Trophoblast cell (in vitro differentiated cells and primary cell): ENCODE measurements at regions not wholly inside any gene's neighbourhood (a gene's known extent, or its start where the extent isn't known, plus 50 kb on each side); places are given as distances from the start of the nearest gene placed in this dataset.

Experiments used
- DNase-seq, 2 donors: peaks; one replicate each; pipeline ENCODE4 v3.0.0-alpha.2; 2016
- H2AFZ ChIP-seq: 2 replicates; pipeline ENCODE4 v1.6.1; 2013; ENCODE audit warnings: low read length, moderate library complexity, mild to moderate bottlenecking; ENCODE audit not compliant: insufficient read depth, poor library complexity
- H2AK5ac ChIP-seq: 2 replicates; pipeline ENCODE4 v1.6.1; 2013; ENCODE audit warnings: mild to moderate bottlenecking, low read length
- H2BK120ac ChIP-seq: 2 replicates; pipeline ENCODE4 v1.6.1; 2013; ENCODE audit warnings: low read length, mild to moderate bottlenecking, moderate library complexity; ENCODE audit not compliant: insufficient read depth, poor library complexity
- H2BK12ac ChIP-seq: 2 replicates; pipeline ENCODE4 v1.6.1; 2013; ENCODE audit warnings: mild to moderate bottlenecking, low read length, moderate library complexity
- H2BK5ac ChIP-seq: 2 replicates; pipeline ENCODE4 v1.6.1; 2013; ENCODE audit warnings: low read length, low read depth, moderate library complexity, mild to moderate bottlenecking; ENCODE audit not compliant: poor library complexity
- H3K14ac ChIP-seq: 2 replicates; pipeline ENCODE4 v1.6.1; 2013; ENCODE audit warnings: mild to moderate bottlenecking, low read length
- H3K18ac ChIP-seq: 2 replicates; pipeline ENCODE4 v1.6.1; 2013; ENCODE audit warnings: mild to moderate bottlenecking, low read length
- H3K23ac ChIP-seq: 2 replicates; pipeline ENCODE4 v1.6.1; 2013; ENCODE audit warnings: low read length
- H3K27ac ChIP-seq: 2 replicates; pipeline ENCODE4 v1.5.1; 2013; ENCODE audit warnings: low read depth, mild to moderate bottlenecking, inconsistent platforms, low read length, moderate library complexity
- H3K27me3 ChIP-seq: 2 replicates; pipeline ENCODE4 v1.6.1; 2013; ENCODE audit warnings: inconsistent platforms, mild to moderate bottlenecking, low read length, moderate library complexity; ENCODE audit not compliant: insufficient read depth
- H3K36me3 ChIP-seq, 2 experiments: 1 replicate in 1 of 2; 2 replicates in 1 of 2; pipeline ENCODE4 v1.6.1; 2013; ENCODE audit warnings: low read length in 2 of 2, mild to moderate bottlenecking in 2 of 2, moderate library complexity in 1 of 2; ENCODE audit not compliant: insufficient read depth in 2 of 2, control insufficient read depth in 1 of 2
- H3K4ac ChIP-seq: 2 replicates; pipeline ENCODE4 v1.6.1; 2013; ENCODE audit warnings: low read depth, mild to moderate bottlenecking, low read length, moderate library complexity
- H3K4me1 ChIP-seq, 2 experiments: 1 replicate in 1 of 2; 2 replicates in 1 of 2; pipeline ENCODE4 v1.6.1; 2013; ENCODE audit warnings: low read length in 2 of 2, mild to moderate bottlenecking in 2 of 2, moderate library complexity in 1 of 2; ENCODE audit not compliant: insufficient read depth in 2 of 2, control insufficient read depth in 1 of 2
- H3K4me2 ChIP-seq: 2 replicates; pipeline ENCODE4 v1.6.1; 2013; ENCODE audit warnings: inconsistent platforms, mild to moderate bottlenecking, low read length, moderate library complexity
- H3K4me3 ChIP-seq: 2 replicates; pipeline ENCODE4 v1.5.1; 2013; ENCODE audit warnings: mild to moderate bottlenecking, low read depth, low read length, inconsistent platforms
- H3K79me1 ChIP-seq: one replicate; pipeline ENCODE4 v1.6.1; 2013; ENCODE audit warnings: low read length
- H3K79me2 ChIP-seq: 2 replicates; pipeline ENCODE4 v1.6.1; 2013; ENCODE audit warnings: low read length, mild to moderate bottlenecking; ENCODE audit not compliant: control insufficient read depth, insufficient read depth, poor library complexity
- H3K9ac ChIP-seq: 2 replicates; pipeline ENCODE4 v1.6.1; 2013; ENCODE audit warnings: mild to moderate bottlenecking, low read length
- H3K9me3 ChIP-seq: 2 replicates; pipeline ENCODE4 v1.6.1; 2013; ENCODE audit warnings: low read depth, mild to moderate bottlenecking, control low read depth, inconsistent platforms, low read length; ENCODE audit not compliant: insufficient read depth
- H4K12ac ChIP-seq: 2 replicates; pipeline ENCODE4 v1.6.1; 2013; ENCODE audit warnings: low read depth, mild to moderate bottlenecking, low read length, moderate library complexity
- H4K8ac ChIP-seq: 2 replicates; pipeline ENCODE4 v1.6.1; 2013; ENCODE audit warnings: low read depth, mild to moderate bottlenecking, low read length, moderate library complexity
- H4K91ac ChIP-seq: one replicate; pipeline ENCODE4 v1.6.1; 2013; ENCODE audit warnings: low read depth, mild to moderate bottlenecking, low read length, moderate library complexity
- WGBS: extraction: QIAGEN DNeasy Blood & Tissue Kit; methylation state at CpG from one replicate; pipeline ENCODE4 v1.1.7; 2013; ENCODE audit warnings: missing lambda C conversion rate; ENCODE audit not compliant: insufficient read length, insufficient coverage; ENCODE audit errors: extremely low coverage; 5-methylcytosine and 5-hydroxymethylcytosine counted together

DNA sequence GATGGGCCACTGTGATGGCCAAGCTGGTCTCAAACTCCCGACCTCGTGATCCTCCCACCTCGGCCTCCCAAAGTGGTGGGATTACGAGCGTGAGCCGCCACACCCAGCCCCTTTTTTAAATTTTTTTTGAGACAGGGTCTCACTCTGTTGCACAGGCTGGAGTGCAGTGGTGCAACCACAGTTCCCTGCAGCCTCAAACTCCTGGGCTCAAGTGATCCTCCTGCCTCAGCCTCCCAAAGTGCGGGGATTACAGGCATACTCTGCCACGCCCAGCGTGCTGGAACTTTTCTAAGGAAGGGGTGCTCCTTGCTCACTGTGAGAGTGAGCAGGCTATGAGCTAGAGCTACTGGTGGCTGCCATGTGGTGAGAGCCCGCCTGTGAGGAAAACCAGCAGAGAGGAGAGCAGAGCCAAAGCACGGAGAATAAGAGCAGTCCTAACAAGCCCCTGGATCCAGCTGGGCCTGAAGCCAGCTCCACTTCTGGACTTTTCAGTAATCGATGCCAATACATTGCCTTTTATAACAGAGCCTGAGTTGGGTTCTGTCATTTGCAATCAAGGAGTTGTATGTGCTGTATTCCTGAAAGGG is 75.5 kb upstream of the UNC5A start:
- no peak overlapping the region for H3K9ac ChIP-seq
- H3K27me3 ChIP-seq: no peaks in the 10 kb centered on the region
- DNase-seq: no peak
- no peak overlapping the region for H4K12ac ChIP-seq
- no peak overlapping the region for H2BK5ac ChIP-seq
- no peak overlapping the region for H2AFZ ChIP-seq
- H4K91ac ChIP-seq: no peak overlapping the region
- H3K9me3 ChIP-seq: no peaks in the 10 kb centered on the region
- H3K79me2 ChIP-seq: no peaks in the 10 kb centered on the region
- no peak overlapping the region for H2AK5ac ChIP-seq
- H3K79me1 ChIP-seq: no peaks in the 10 kb centered on the region
- no peak overlapping the region for H3K27ac ChIP-seq
- no peak overlapping the region for H3K14ac ChIP-seq
- no CpG with 5 or more reads among the region's 12 CpGs for WGBS
- no peak overlapping the region for H2BK12ac ChIP-seq
- H3K36me3 ChIP-seq: no peaks in the 10 kb centered on the region
- no peak overlapping the region for H3K18ac ChIP-seq
- peaks cover 2 to 4% of the 10 kb centered on the region in 2 experiments for H3K4me1 ChIP-seq
- no peak overlapping the region for H2BK120ac ChIP-seq
- H3K4me2 ChIP-seq: no peak overlapping the region
- no peak overlapping the region for H3K4me3 ChIP-seq
- no peak overlapping the region for H4K8ac ChIP-seq
- H3K4ac ChIP-seq: no peak overlapping the region
- H3K23ac ChIP-seq: no peak overlapping the region

- H2BK120ac ChIP-seq: no peak overlapping the region
- H3K4ac ChIP-seq: no peak overlapping the region
- H2AK5ac ChIP-seq: no peak overlapping the region
- H3K4me2 ChIP-seq: no peak overlapping the region
- H3K79me1 ChIP-seq: no peaks in the 10 kb centered on the region
- no peaks in the 10 kb centered on the region for H3K36me3 ChIP-seq
- H4K91ac ChIP-seq: no peak overlapping the region
- H3K23ac ChIP-seq: no peak overlapping the region
- H3K14ac ChIP-seq: no peak overlapping the region
- peaks cover 2 to 4% of the 10 kb centered on the region in 2 experiments for H3K4me1 ChIP-seq
- WGBS: no CpG with 5 or more reads among the region's 16 CpGs
- no peak overlapping the region for H3K18ac ChIP-seq
- H3K27ac ChIP-seq: no peak overlapping the region
- H3K9me3 ChIP-seq: no peaks in the 10 kb centered on the region
- peak overlapping the region; percentile 2 for H3K4me3 ChIP-seq
- no peak overlapping the region for H2AFZ ChIP-seq
- H3K9ac ChIP-seq: no peak overlapping the region
- no peak overlapping the region for H2BK5ac ChIP-seq
- no peak overlapping the region for H4K8ac ChIP-seq
- no peak overlapping the region for H4K12ac ChIP-seq
- DNase-seq: no peak
- no peaks in the 10 kb centered on the region for H3K27me3 ChIP-seq
- no peaks in the 10 kb centered on the region for H3K79me2 ChIP-seq
- H2BK12ac ChIP-seq: no peak overlapping the region
These were observed 74.7 kb upstream of the UNC5A start for GRCh38 chr5:176735383-176736265.

DNA sequence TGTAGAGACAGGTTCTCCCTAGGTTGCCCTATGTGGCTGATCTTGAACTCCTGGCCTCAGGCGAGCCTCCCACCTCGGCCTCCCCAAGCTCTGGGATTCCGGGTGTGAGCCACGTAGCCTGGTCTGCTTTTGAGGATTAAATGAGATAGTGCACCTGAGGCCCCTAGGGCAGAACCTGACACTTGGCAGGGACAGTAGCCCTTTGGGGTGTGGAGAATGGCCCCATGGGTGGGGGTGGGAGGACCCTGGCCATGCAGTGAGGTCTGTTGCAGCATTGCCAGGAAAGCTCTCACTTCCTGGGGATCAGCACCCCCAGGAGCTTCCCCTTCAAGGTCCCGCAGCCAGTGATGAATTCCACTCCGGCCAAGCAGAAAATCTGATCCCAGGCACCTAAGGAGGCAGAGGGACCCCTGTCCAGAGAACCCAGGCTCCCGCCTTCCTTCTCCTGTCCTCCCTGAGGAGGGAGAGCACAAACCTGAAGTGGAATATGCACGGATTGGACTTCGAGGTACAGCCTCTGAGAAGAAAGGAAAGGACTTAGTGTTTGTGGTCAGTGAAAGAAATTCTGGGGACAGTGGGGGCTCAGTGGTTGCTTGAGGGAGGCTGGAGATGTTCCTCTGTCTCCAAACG is 73.9 kb upstream of the UNC5A start:
- no peak overlapping the region for H2BK5ac ChIP-seq
- no peak overlapping the region for H3K9ac ChIP-seq
- no peak overlapping the region for H3K18ac ChIP-seq

GRCh38 chr5:176736931-176737745 is 73.2 kb upstream of the UNC5A start:
- no peak for DNase-seq

More for the DNA sequence above, 73.9 kb upstream of the UNC5A start:
- no peak overlapping the region for H2AK5ac ChIP-seq
- no peak overlapping the region for H2AFZ ChIP-seq
- H3K27me3 ChIP-seq: no peaks in the 10 kb centered on the region
- WGBS: no CpG with 5 or more reads among the region's 10 CpGs
- no peaks in the 10 kb centered on the region for H3K79me2 ChIP-seq
- no peaks in the 10 kb centered on the region for H3K36me3 ChIP-seq
- no peak overlapping the region for H3K4me2 ChIP-seq
- H4K91ac ChIP-seq: no peak overlapping the region
- peaks cover 2 to 4% of the 10 kb centered on the region in 2 experiments for H3K4me1 ChIP-seq
- no peak overlapping the region for H3K14ac ChIP-seq
- H4K8ac ChIP-seq: no peak overlapping the region
- no peak overlapping the region for H4K12ac ChIP-seq
- no peak overlapping the region for H3K27ac ChIP-seq
- H3K4me3 ChIP-seq: no peak overlapping the region
- no peak overlapping the region for H2BK120ac ChIP-seq
- no peak overlapping the region for H2BK12ac ChIP-seq
- H3K79me1 ChIP-seq: no peaks in the 10 kb centered on the region
- no peak for DNase-seq
- H3K4ac ChIP-seq: no peak overlapping the region
- H3K9me3 ChIP-seq: no peaks in the 10 kb centered on the region
- H3K23ac ChIP-seq: no peak overlapping the region

More at GRCh38 chr5:176736931-176737745, 73.2 kb upstream of the UNC5A start:
- Histone ChIP-seq H3K79me1 (no peaks in the 10 kb centered on the region), H2AFZ (no peak overlapping the region), H3K4me3 (no peak overlapping the region), H3K23ac (no peak overlapping the region), H3K9ac (no peak overlapping the region), H3K36me3 (no peaks in the 10 kb centered on the region), H2BK120ac (no peak overlapping the region), H2BK5ac (no peak overlapping the region), H4K8ac (no peak overlapping the region), H2BK12ac (no peak overlapping the region), H3K9me3 (no peaks in the 10 kb centered on the region), H3K14ac (no peak overlapping the region), H3K79me2 (no peaks in the 10 kb centered on the region), H4K91ac (no peak overlapping the region), H4K12ac (no peak overlapping the region), H3K4me2 (no peak overlapping the region), H2AK5ac (no peak overlapping the region), H3K27me3 (no peaks in the 10 kb centered on the region), H3K4me1 (peaks cover 2 to 4% of the 10 kb centered on the region in 2 experiments), H3K18ac (no peak overlapping the region), H3K4ac (no peak overlapping the region), H3K27ac (no peak overlapping the region)
- no CpG with 5 or more reads among the region's 11 CpGs for WGBS
